ENCODE measurements at regions not wholly inside any gene's neighbourhood (a gene's known extent, or its start where the extent isn't known, plus 50 kb on each side); places are given as distances from the start of the nearest gene placed in this dataset.

GRCh38 chr7:46288010-46288409 lies 366.9 kb upstream of the IGFBP3 start:
- TF ChIP-seq CTCF (IDR thresholded peaks at IDR 0.05): no peak
- TF ChIP-seq EZH2 (IDR thresholded peaks at IDR 0.05): no peak
- TF ChIP-seq EZH2phosphoT487 (IDR thresholded peaks at IDR 0.05): no peak
